Suprapubic skin (tissue), 4 donors: ENCODE measurements at regions not wholly inside any gene's neighbourhood (a gene's known extent, or its start where the extent isn't known, plus 50 kb on each side); places are given as distances from the start of the nearest gene placed in this dataset.

ENCODE experiments used
- DNase-seq, 2 donors: peaks; one replicate each; pipeline ENCODE4 v3.0.0-alpha.2; 2019; ENCODE audit warnings: low spot score in 2 of 2
- H3K27ac ChIP-seq: fragments of 200-600 bp; sonication (generic); one replicate; pipeline ENCODE4 v1.5.1; 2019
- H3K27me3 ChIP-seq: fragments of 200-600 bp; sonication (generic); one replicate; pipeline ENCODE4 v1.5.1; 2019
- H3K36me3 ChIP-seq: fragments of 200-600 bp; sonication (generic); one replicate; pipeline ENCODE4 v1.5.1; 2019
- H3K4me1 ChIP-seq: fragments of 200-600 bp; sonication (generic); one replicate; pipeline ENCODE4 v1.5.1; 2019
- H3K4me3 ChIP-seq: fragments of 200-600 bp; sonication (generic); one replicate; pipeline ENCODE4 v1.5.1; 2019; ENCODE audit warnings: mild to moderate bottlenecking
- H3K9me3 ChIP-seq: fragments of 200-600 bp; sonication (generic); one replicate; pipeline ENCODE4 v1.5.1; 2019
- EP300 ChIP-seq: sonication (generic); formaldehyde crosslinking; IDR thresholded peaks from one replicate; pipeline ENCODE4 v1.6.1; 2017; ENCODE audit warnings: antibody characterized with exemption
- POLR2A ChIP-seq, 2 donors: fragments of 450-650 bp; IDR thresholded peaks; one replicate each; pipeline ENCODE4 v1.6.1; 2017; ENCODE audit warnings: antibody characterized with exemption in 2 of 2, mild to moderate bottlenecking in 2 of 2, moderate library complexity in 2 of 2
- POLR2AphosphoS5 ChIP-seq, 3 donors: sonication (generic); formaldehyde crosslinking; IDR thresholded peaks; one replicate each; pipeline ENCODE4 v1.6.1; 2017; ENCODE audit warnings: antibody characterized with exemption in 3 of 3
- WGBS: methylation state at CpG from one replicate; pipeline ENCODE4 v1.1.5; 2018; 5-methylcytosine and 5-hydroxymethylcytosine counted together
- TF ChIP-seq, protein P1 (sequence below), 2 donors: fragments of 200-600 bp in 1 of 2; fragments of 450-650 bp in 1 of 2; sonication (generic) in 1 of 2; IDR thresholded peaks; one replicate each; pipeline ENCODE4 v1.5.1; 2016 to 2019; ENCODE audit warnings: antibody characterized with exemption in 2 of 2, mild to moderate bottlenecking in 1 of 2, moderate library complexity in 1 of 2

DNA sequence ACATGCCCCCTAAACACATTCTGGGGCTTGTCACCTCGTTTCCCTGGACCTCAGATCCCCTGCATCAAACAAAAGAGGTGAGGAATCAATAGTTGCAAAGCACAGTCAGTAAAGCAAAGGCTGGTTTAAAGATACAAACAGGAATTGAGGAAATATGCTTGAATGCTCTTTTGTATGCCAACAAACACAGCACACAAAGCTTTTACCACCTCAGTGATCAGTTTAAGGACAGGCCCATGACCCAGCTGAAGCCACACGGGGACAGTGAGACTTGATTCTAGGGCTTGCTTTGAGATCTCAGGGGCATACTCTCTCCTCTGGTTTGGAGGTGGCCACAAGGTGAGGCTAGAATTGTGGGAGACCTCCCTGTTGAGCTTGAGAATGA, 182.9 kb upstream of the CST7 start:
- Histone ChIP-seq H3K4me3 (no peak overlapping the region), H3K36me3 (no peaks in the 10 kb centered on the region), H3K27ac (no peak overlapping the region), H3K4me1 (no peaks in the 10 kb centered on the region), H3K9me3 (no peaks in the 10 kb centered on the region), H3K27me3 (peaks cover 16% of the 10 kb centered on the region)
- DNase-seq = peak in 1 of 2 donors; percentile 28
- WGBS = 80% methylated on average over 2 of the region's 2 CpGs
- no peak for TF ChIP-seq POLR2AphosphoS5 (IDR thresholded peaks at IDR 0.05)
- no peak for TF ChIP-seq EP300

DNA sequence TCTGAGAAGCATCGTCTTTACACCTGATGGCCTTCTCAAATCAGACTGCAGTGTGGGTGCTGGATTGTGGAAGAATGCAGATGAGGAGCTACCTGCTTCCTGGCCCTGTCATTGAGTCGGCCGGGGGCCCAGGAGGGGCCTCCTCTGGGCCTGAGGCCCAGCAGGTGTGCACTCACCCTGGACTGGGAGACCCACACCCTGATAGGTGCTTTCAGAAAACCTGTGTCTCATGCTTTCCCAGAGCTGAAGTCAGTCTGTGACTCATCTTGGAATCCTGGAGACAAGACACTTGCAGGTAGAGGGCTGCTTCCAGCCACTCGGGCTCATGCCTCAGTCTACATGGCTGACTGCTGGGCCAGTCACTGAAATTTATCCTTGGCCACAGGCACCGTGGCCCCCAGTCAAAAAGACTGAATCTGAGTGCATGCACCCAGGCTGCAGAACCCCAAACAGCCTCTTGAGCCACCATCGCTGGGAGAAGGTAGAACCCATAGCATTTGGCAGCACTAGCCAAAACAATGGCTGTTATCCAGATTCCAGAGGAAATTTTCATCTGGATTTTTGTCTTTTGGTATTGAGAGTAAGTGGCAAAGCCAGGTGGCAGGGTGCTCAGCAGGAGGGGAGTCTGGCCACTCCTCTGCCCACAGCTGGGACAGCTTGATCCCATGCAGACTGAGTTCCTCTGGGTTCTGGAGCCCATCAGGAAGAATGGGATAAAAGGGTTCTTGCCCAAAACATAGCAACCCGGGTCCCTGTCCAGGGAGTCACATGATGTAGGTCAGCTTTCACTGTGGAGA, 182.0 kb upstream of the CST7 start:
- H3K4me1 ChIP-seq = no peaks in the 10 kb centered on the region
- TF ChIP-seq POLR2A (IDR thresholded peaks at IDR 0.05) (no peak), EP300 (no peak), POLR2AphosphoS5 (IDR thresholded peaks at IDR 0.05) (no peak)
- TF ChIP-seq, protein P1, sequence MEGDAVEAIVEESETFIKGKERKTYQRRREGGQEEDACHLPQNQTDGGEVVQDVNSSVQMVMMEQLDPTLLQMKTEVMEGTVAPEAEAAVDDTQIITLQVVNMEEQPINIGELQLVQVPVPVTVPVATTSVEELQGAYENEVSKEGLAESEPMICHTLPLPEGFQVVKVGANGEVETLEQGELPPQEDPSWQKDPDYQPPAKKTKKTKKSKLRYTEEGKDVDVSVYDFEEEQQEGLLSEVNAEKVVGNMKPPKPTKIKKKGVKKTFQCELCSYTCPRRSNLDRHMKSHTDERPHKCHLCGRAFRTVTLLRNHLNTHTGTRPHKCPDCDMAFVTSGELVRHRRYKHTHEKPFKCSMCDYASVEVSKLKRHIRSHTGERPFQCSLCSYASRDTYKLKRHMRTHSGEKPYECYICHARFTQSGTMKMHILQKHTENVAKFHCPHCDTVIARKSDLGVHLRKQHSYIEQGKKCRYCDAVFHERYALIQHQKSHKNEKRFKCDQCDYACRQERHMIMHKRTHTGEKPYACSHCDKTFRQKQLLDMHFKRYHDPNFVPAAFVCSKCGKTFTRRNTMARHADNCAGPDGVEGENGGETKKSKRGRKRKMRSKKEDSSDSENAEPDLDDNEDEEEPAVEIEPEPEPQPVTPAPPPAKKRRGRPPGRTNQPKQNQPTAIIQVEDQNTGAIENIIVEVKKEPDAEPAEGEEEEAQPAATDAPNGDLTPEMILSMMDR (IDR thresholded peaks at IDR 0.05) = no peak
- DNase-seq = peak in 1 of 2 donors; percentile 43
- no peaks in the 10 kb centered on the region for H3K36me3 ChIP-seq
- no peak overlapping the region for H3K4me3 ChIP-seq
- H3K27ac ChIP-seq = no peak overlapping the region
- 75% methylated on average over 2 of the region's 7 CpGs for WGBS
- peaks cover 16% of the 10 kb centered on the region for H3K27me3 ChIP-seq
- no peaks in the 10 kb centered on the region for H3K9me3 ChIP-seq

DNA sequence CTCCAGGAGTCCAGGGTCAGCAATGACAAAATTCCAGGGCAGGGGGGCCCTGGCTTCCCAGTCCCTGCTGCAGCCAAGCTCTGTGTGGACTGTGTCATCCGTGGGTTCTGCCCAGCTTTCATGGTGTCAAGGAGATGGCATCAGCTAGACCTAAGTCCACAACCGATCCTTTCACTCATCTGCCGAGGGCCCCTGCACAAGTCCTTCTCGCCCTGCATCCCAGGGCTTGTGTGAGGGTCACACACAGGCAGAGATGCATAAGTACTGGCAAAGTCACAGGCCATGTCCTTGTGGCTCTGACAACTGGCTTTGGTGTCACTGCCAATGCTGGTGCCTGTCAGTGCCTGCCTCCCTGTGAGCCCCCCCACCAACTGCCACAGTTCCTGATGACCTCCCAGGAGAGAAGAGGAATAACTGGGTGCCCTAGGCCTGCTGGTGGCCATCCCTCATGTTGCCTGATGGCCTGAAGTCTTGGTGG, 181.4 kb upstream of the CST7 start:
- no peaks in the 10 kb centered on the region for H3K9me3 ChIP-seq
- 92% methylated on average over 4 of the region's 4 CpGs for WGBS
- DNase-seq = peak in 1 of 2 donors; percentile 60
- H3K27me3 ChIP-seq = peaks cover 19% of the 10 kb centered on the region
- no peak overlapping the region for H3K4me3 ChIP-seq
- no peaks in the 10 kb centered on the region for H3K4me1 ChIP-seq
- no peak overlapping the region for H3K27ac ChIP-seq
- TF ChIP-seq, protein P1 (IDR thresholded peaks at IDR 0.05) = no peak
- TF ChIP-seq POLR2AphosphoS5 (IDR thresholded peaks at IDR 0.05) (no peak), EP300 (no peak), POLR2A (IDR thresholded peaks at IDR 0.05) (no peak)
- H3K36me3 ChIP-seq = no peaks in the 10 kb centered on the region

DNA sequence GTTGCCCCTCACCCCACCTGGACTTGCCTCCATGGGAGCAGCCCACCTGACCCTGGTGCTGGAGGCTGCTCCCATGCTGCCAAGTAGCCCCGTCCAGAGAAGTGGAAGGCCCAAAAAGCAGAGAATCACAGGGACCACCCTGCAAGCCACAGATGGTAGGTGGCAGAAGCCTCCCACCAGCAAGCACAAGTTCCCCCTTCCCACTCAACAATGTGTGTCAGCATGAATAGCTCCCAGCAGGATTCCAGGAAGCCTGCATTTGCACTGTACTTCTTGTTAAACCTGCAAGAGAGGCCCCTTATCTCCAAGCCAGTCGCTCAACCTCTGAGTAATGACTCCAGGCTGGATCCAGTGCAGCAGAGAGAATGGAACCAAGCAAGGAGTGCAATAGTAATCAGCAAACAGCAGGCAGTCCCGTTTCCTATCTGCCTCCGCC, 180.8 kb upstream of the CST7 start:
- no peak for TF ChIP-seq POLR2A (IDR thresholded peaks at IDR 0.05)
- Histone ChIP-seq H3K4me1 (no peaks in the 10 kb centered on the region), H3K36me3 (no peaks in the 10 kb centered on the region), H3K9me3 (no peaks in the 10 kb centered on the region), H3K27me3 (peaks cover 20% of the 10 kb centered on the region), H3K4me3 (no peak overlapping the region), H3K27ac (no peak overlapping the region)
- DNase-seq = peak in 1 of 2 donors; percentile 34
- 53% methylated on average over 3 of the region's 4 CpGs for WGBS

DNA sequence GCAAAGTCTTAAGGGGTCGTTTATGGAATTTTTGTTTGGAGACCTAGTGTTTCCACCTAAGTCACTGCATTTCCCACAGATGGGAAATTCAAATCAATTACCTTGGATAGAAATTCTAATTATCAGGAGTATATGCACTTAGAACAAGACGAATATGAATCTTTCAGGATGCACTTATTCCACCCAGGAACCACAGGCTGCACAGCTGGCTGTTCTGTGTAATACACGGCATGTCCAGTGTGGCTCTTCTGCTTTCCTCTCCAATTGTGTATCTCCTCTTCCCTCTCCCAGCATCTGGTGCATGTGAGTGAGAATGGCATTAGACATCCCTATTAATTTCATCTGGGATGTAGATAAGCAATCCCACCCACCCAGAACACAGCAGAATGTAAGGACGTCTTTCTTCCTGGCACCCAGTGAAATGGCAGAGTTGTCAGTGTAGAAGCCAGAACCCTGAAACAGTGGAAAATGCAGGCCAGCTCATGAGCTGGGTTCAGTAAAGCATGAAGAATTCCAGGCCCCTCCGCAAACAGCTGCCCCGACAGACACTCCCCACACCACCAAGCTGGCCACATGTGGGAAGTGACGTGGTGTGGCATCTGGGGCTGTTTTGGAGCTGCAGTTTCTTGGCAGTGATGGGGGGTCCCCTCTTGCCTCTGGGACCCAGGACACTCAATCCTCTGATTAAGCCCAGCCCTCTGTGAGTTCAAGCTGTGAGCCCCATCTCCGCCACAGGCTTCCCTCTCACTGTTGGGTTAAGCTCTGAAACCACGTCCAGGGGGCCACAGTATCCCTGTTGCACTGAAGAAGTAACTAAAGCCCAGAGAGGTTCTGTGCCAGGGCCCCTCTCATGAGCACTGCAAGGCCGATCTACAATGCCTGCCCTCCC, 180.1 kb upstream of the CST7 start:
- no peak overlapping the region for H3K27ac ChIP-seq
- TF ChIP-seq EP300 (no peak), POLR2AphosphoS5 (IDR thresholded peaks at IDR 0.05) (no peak), POLR2A (IDR thresholded peaks at IDR 0.05) (no peak)
- TF ChIP-seq, protein P1 (IDR thresholded peaks at IDR 0.05) = no peak
- no peak overlapping the region for H3K4me3 ChIP-seq
- H3K4me1 ChIP-seq = no peaks in the 10 kb centered on the region
- H3K36me3 ChIP-seq = no peaks in the 10 kb centered on the region
- H3K9me3 ChIP-seq = no peaks in the 10 kb centered on the region
- peaks cover 19% of the 10 kb centered on the region for H3K27me3 ChIP-seq
- peak in 1 of 2 donors; percentile 66 for DNase-seq
- 84% methylated on average over 6 of the region's 10 CpGs for WGBS
